Activated CD4-positive, alpha-beta T cell treated with anti-CD3 and anti-CD28 coated beads, Interleukin-2, amount 10 ng/mL, durations not matched to agents 24 days and 14 days (primary cell): ENCODE measurements at regions not wholly inside any gene's neighbourhood (a gene's known extent, or its start where the extent isn't known, plus 50 kb on each side); places are given as distances from the start of the nearest gene placed in this dataset.
"Not testable (repeated sequence)": the region's sequence is repeated elsewhere in the genome, so short reads cannot be mapped to it uniquely, and the experiment has no call there.

ENCODE experiments used
- DNase-seq: peaks from one replicate; pipeline ENCODE4 v3.0.0; 2022
- H3K27ac Mint-ChIP-seq: one replicate; pipeline ENCODE4 v1.8.0; 2022; ENCODE audit warnings: mild to moderate bottlenecking, mixed read lengths
- H3K27me3 Mint-ChIP-seq: one replicate; pipeline ENCODE4 v1.8.0; 2022; ENCODE audit warnings: mixed read lengths
- H3K36me3 Mint-ChIP-seq: one replicate; pipeline ENCODE4 v1.8.0; 2022; ENCODE audit warnings: low read depth, mild to moderate bottlenecking, mixed read lengths
- H3K4me1 Mint-ChIP-seq: one replicate; pipeline ENCODE4 v1.8.0; 2021; ENCODE audit warnings: mixed read lengths
- H3K4me3 Mint-ChIP-seq: one replicate; pipeline ENCODE4 v1.8.0; 2022; ENCODE audit warnings: mild to moderate bottlenecking, moderate library complexity, mixed read lengths
- H3K9me3 Mint-ChIP-seq: one replicate; pipeline ENCODE4 v1.8.0; 2021; ENCODE audit warnings: mixed read lengths
- intact Hi-C: fragments of 100-400 bp; cut with micrococcal nuclease; formaldehyde crosslinking; loops from one replicate; pipeline ENCODE4 v1.15.1; 2023

- Mint-ChIP-seq H3K4me3 (no peak overlapping the region), H3K27ac (no peak overlapping the region), H3K4me1 (no peaks in the 10 kb centered on the region), H3K9me3 (no peaks in the 10 kb centered on the region), H3K36me3 (no peaks in the 10 kb centered on the region), H3K27me3 (peaks cover 9% of the 10 kb centered on the region)
- no peak for DNase-seq
- intact Hi-C loops = no loop called here
These were observed 74.7 kb upstream of the THBS1 start for GRCh38 chr15:39506146-39506545.

GRCh38 chr15:39508536-39508935 lies 72.3 kb upstream of the THBS1 start:
- intact Hi-C loops = no loop called here
- Mint-ChIP-seq H3K4me1 (no peaks in the 10 kb centered on the region), H3K36me3 (no peaks in the 10 kb centered on the region), H3K4me3 (no peak overlapping the region), H3K27ac (no peak overlapping the region), H3K9me3 (no peaks in the 10 kb centered on the region), H3K27me3 (peaks cover 10% of the 10 kb centered on the region)
- DNase-seq = no peak

GRCh38 chr15:39510001-39510701 lies 70.7 kb upstream of the THBS1 start:
- H3K9me3 Mint-ChIP-seq = peaks cover 4% of the 10 kb centered on the region
- H3K4me1 Mint-ChIP-seq = no peaks in the 10 kb centered on the region
- no peak for DNase-seq
- intact Hi-C loops = no loop called here
- H3K27ac Mint-ChIP-seq = no peak overlapping the region
- no peaks in the 10 kb centered on the region for H3K36me3 Mint-ChIP-seq
- H3K4me3 Mint-ChIP-seq = no peak overlapping the region
- peaks cover 12% of the 10 kb centered on the region for H3K27me3 Mint-ChIP-seq

GRCh38 chr15:39511000-39511915 lies 69.6 kb upstream of the THBS1 start:
- DNase-seq = no peak
- Mint-ChIP-seq H3K9me3 (peaks cover 7% of the 10 kb centered on the region), H3K4me3 (no peak overlapping the region), H3K36me3 (no peaks in the 10 kb centered on the region), H3K27me3 (peaks cover 15% of the 10 kb centered on the region), H3K27ac (no peak overlapping the region), H3K4me1 (no peaks in the 10 kb centered on the region)
- intact Hi-C loops = no loop called here

GRCh38 chr15:39511916-39512260 lies 69.0 kb upstream of the THBS1 start:
- Mint-ChIP-seq H3K36me3 (no peaks in the 10 kb centered on the region), H3K4me1 (no peaks in the 10 kb centered on the region), H3K9me3 (peaks cover 11% of the 10 kb centered on the region), H3K27ac (no peak overlapping the region), H3K27me3 (peaks cover 18% of the 10 kb centered on the region), H3K4me3 (no peak overlapping the region)
- DNase-seq = no peak
- intact Hi-C loops = no loop called here

GRCh38 chr15:39512643-39513042 lies 68.2 kb upstream of the THBS1 start:
- intact Hi-C loops = no loop called here
- H3K4me1 Mint-ChIP-seq = no peaks in the 10 kb centered on the region
- no peaks in the 10 kb centered on the region for H3K36me3 Mint-ChIP-seq
- no peak overlapping the region for H3K4me3 Mint-ChIP-seq
- H3K27me3 Mint-ChIP-seq = peaks cover 19% of the 10 kb centered on the region
- DNase-seq = no peak
- no peak overlapping the region for H3K27ac Mint-ChIP-seq
- peaks cover 12% of the 10 kb centered on the region for H3K9me3 Mint-ChIP-seq

GRCh38 chr15:39513936-39514335 lies 66.9 kb upstream of the THBS1 start:
- Mint-ChIP-seq H3K4me1 (no peaks in the 10 kb centered on the region), H3K9me3 (peaks cover 12% of the 10 kb centered on the region), H3K36me3 (no peaks in the 10 kb centered on the region), H3K4me3 (no peak overlapping the region), H3K27me3 (peaks cover 17% of the 10 kb centered on the region), H3K27ac (no peak overlapping the region)
- DNase-seq = no peak
- intact Hi-C loops = no loop called here

GRCh38 chr15:39514933-39515332 lies 65.9 kb upstream of the THBS1 start:
- Mint-ChIP-seq H3K4me3 (no peak overlapping the region), H3K9me3 (peaks cover 12% of the 10 kb centered on the region), H3K27me3 (peaks cover 17% of the 10 kb centered on the region), H3K36me3 (no peaks in the 10 kb centered on the region), H3K27ac (no peak overlapping the region), H3K4me1 (no peaks in the 10 kb centered on the region)
- no peak for DNase-seq
- intact Hi-C loops = no loop called here

GRCh38 chr15:39515765-39516164 lies 65.1 kb upstream of the THBS1 start:
- H3K36me3 Mint-ChIP-seq = no peaks in the 10 kb centered on the region
- no peaks in the 10 kb centered on the region for H3K4me1 Mint-ChIP-seq
- H3K27me3 Mint-ChIP-seq = peaks cover 17% of the 10 kb centered on the region
- peaks cover 12% of the 10 kb centered on the region for H3K9me3 Mint-ChIP-seq
- H3K4me3 Mint-ChIP-seq = no peak overlapping the region
- DNase-seq = no peak
- intact Hi-C loops = no loop called here
- H3K27ac Mint-ChIP-seq = no peak overlapping the region

- no peak overlapping the region for H3K27ac Mint-ChIP-seq
- peaks cover 12% of the 10 kb centered on the region for H3K9me3 Mint-ChIP-seq
- intact Hi-C loops = no loop called here
- no peaks in the 10 kb centered on the region for H3K4me1 Mint-ChIP-seq
- peaks cover 17% of the 10 kb centered on the region for H3K27me3 Mint-ChIP-seq
- no peak for DNase-seq
- no peak overlapping the region for H3K4me3 Mint-ChIP-seq
- no peaks in the 10 kb centered on the region for H3K36me3 Mint-ChIP-seq
These were observed 63.6 kb upstream of the THBS1 start for GRCh38 chr15:39517122-39517855.

- DNase-seq, H3K4me3 Mint-ChIP-seq, H3K9me3 Mint-ChIP-seq, H3K36me3 Mint-ChIP-seq, H3K27ac Mint-ChIP-seq, intact Hi-C loops, H3K27me3 Mint-ChIP-seq, H3K4me1 Mint-ChIP-seq: not testable (repeated sequence)
These were observed 56.9 kb upstream of the THBS1 start for GRCh38 chr15:39523968-39524367.

GRCh38 chr15:39529457-39529856 lies 51.4 kb upstream of the THBS1 start:
- peaks cover 18% of the 10 kb centered on the region for H3K27me3 Mint-ChIP-seq
- H3K27ac Mint-ChIP-seq = no peak overlapping the region
- no peak for DNase-seq
- peaks cover 3% of the 10 kb centered on the region for H3K9me3 Mint-ChIP-seq
- no peaks in the 10 kb centered on the region for H3K36me3 Mint-ChIP-seq
- H3K4me3 Mint-ChIP-seq = no peak overlapping the region
- no peaks in the 10 kb centered on the region for H3K4me1 Mint-ChIP-seq
- intact Hi-C loops = no loop called here

- no peak for DNase-seq
- Mint-ChIP-seq H3K27ac (no peak overlapping the region), H3K36me3 (no peaks in the 10 kb centered on the region), H3K4me1 (no peaks in the 10 kb centered on the region), H3K27me3 (peaks cover 18% of the 10 kb centered on the region), H3K9me3 (no peaks in the 10 kb centered on the region), H3K4me3 (no peak overlapping the region)
- intact Hi-C loops = no loop called here
These were observed 50.2 kb upstream of the THBS1 start for GRCh38 chr15:39530480-39531342.
